Heart right ventricle (tissue), 16 donors: ENCODE measurements at regions not wholly inside any gene's neighbourhood (a gene's known extent, or its start where the extent isn't known, plus 50 kb on each side); places are given as distances from the start of the nearest gene placed in this dataset.

Source experiments
- ATAC-seq, 8 donors: fragments of 200-7000 bp; cut with Tn5 transposase; one replicate each; pipeline ENCODE4 v1.9.1; 2020; ENCODE audit warnings: mild to moderate bottlenecking in 8 of 8, moderate library complexity in 8 of 8, moderate number of reproducible peaks in 1 of 8
- DNase-seq, 2 donors: peaks; one replicate each; pipeline ENCODE4 v3.0.0-alpha.2; 2020
- H3K27ac ChIP-seq, 10 donors: fragments of 200-600 bp; sonication (generic) in 2 of 10; one replicate each; pipeline versions ENCODE4 v1.5.0 to v1.8.0; 2020 to 2022; ENCODE audit warnings: mild to moderate bottlenecking in 3 of 10
- H3K27me3 ChIP-seq, 7 donors: fragments of 200-600 bp; one replicate each; pipeline ENCODE4 v1.8.0; 2021 to 2022; ENCODE audit warnings: mild to moderate bottlenecking in 2 of 7
- H3K36me3 ChIP-seq, 9 donors: fragments of 200-600 bp; sonication (generic) in 1 of 9; one replicate each; pipeline versions ENCODE4 v1.5.0 to v1.8.0; 2020 to 2022; ENCODE audit warnings: mild to moderate bottlenecking in 2 of 9
- H3K4me1 ChIP-seq, 9 donors: fragments of 200-600 bp; sonication (generic) in 1 of 9; one replicate each; pipeline versions ENCODE4 v1.5.0 to v1.8.0; 2020 to 2022; ENCODE audit warnings: mild to moderate bottlenecking in 4 of 9
- H3K4me3 ChIP-seq, 10 donors: fragments of 200-600 bp; sonication (generic) in 2 of 10; one replicate each; pipeline versions ENCODE4 v1.5.0 to v1.8.0; 2020 to 2022; ENCODE audit warnings: mild to moderate bottlenecking in 7 of 10, moderate library complexity in 2 of 10
- H3K9me3 ChIP-seq, 11 donors: fragments of 200-600 bp in 10 of 11; sonication (generic) in 2 of 11; one replicate each; pipeline versions ENCODE4 v1.5.0 to v1.8.0; 2013 to 2022; ENCODE audit warnings: mild to moderate bottlenecking in 2 of 11, control low read depth in 1 of 11, moderate library complexity in 1 of 11
- WGBS, 2 donors: extraction: QIAGEN DNeasy Blood & Tissue Kit; methylation state at CpG; one replicate each; pipeline ENCODE4 v1.1.7; 2013; ENCODE audit warnings: inconsistent platforms in 1 of 2; 5-methylcytosine and 5-hydroxymethylcytosine counted together
- intact Hi-C, 10 donors: fragments of 100-400 bp; cut with DNase I; formaldehyde crosslinking; loops; one replicate each; pipeline versions ENCODE4 v1.11.1 to v1.14.2; 2022
- TF ChIP-seq, protein P1 (sequence below), 9 donors: fragments of 200-600 bp; sonication (generic) in 2 of 9; IDR thresholded peaks; one replicate each; pipeline versions ENCODE4 v1.5.0 to v1.8.0; 2021 to 2022; ENCODE audit warnings: antibody characterized with exemption in 9 of 9, mild to moderate bottlenecking in 5 of 9, moderate library complexity in 1 of 9
- donor health status: Arrhythmogenic right ventricular cardiomyopathy.
- donor health status: ischemic (EF 13 %, LVEDD 7.1; RV severe dilation, severe dysfunction).
- donor health status: healthy with polysubstance abuse.
- donor health status: DM: no; HTN: yes; CAD: no.
- donor health status: DM: no; HTN: no; CAD: no.
- donor health status: ischemic (EF 25% LVEDD 6.9; RV normal size, moderate dysfunction).
- donor health status: ischemic (EF 25% LVEDD 5.7; RV mildly dilated, moderate dysfunction).
- donor health status: healthy.
- donor health status: DM: yes; HTN: yes; CAD: no.
- donor health status: Ischemic cardiomyopathy.
- donor health status: ischemic (EF 35%, LVEDD 5.7; RV mildly dilated, moderate dysfunction).
- donor health status: nonischemic (EF 11% LVEDD 7.7; RV severe dilation, severe dysfunction).
- donor health status: DM: yes; HTN: yes; CAD: no.
- donor health status: PGD.
- donor health status: ischemic (EF 29% LVEDD 5.4; RV normal size, mild dysfunction).
- donor health status: nonischemic (EF 23%, LVEDD 6.1; RV moderate dilation, normal function).

DNA sequence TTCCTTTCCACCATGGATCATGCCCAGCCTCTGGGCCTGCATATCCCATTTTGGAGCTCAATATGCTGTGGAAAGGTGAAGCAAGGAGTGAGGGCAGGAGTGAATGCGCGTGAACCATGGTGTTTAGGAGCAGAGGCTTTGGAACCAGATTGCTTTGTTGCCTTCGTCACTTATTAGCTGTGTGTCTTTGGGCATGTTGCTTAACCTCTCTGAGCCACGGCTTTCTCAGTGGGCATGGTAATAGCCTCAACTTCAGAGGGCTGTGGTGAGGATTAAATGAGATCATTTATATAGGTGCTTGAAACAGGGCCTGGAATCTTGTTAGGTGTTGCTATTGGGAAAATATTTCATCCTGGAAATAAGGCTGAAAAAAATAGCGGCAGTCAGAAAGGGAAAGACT lies 129.7 kb downstream of the WNT7A start:
- Histone ChIP-seq H3K27me3 (peaks cover 0 to 21% (median 6%) of the 10 kb centered on the region in 7 donors), H3K4me1 (no peaks in the 10 kb centered on the region), H3K27ac (no peak overlapping the region), H3K36me3 (no peaks in the 10 kb centered on the region), H3K4me3 (no peak overlapping the region), H3K9me3 (peaks cover 0 to 8% (median 3%) of the 10 kb centered on the region in 11 donors)
- ATAC-seq: no peak
- intact Hi-C loops: no loop called here
- TF ChIP-seq, protein P1, sequence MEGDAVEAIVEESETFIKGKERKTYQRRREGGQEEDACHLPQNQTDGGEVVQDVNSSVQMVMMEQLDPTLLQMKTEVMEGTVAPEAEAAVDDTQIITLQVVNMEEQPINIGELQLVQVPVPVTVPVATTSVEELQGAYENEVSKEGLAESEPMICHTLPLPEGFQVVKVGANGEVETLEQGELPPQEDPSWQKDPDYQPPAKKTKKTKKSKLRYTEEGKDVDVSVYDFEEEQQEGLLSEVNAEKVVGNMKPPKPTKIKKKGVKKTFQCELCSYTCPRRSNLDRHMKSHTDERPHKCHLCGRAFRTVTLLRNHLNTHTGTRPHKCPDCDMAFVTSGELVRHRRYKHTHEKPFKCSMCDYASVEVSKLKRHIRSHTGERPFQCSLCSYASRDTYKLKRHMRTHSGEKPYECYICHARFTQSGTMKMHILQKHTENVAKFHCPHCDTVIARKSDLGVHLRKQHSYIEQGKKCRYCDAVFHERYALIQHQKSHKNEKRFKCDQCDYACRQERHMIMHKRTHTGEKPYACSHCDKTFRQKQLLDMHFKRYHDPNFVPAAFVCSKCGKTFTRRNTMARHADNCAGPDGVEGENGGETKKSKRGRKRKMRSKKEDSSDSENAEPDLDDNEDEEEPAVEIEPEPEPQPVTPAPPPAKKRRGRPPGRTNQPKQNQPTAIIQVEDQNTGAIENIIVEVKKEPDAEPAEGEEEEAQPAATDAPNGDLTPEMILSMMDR (IDR thresholded peaks at IDR 0.05): no peak
- no peak for DNase-seq
- 90% methylated on average over 5 of the region's 5 CpGs for WGBS, 2 donors

DNA sequence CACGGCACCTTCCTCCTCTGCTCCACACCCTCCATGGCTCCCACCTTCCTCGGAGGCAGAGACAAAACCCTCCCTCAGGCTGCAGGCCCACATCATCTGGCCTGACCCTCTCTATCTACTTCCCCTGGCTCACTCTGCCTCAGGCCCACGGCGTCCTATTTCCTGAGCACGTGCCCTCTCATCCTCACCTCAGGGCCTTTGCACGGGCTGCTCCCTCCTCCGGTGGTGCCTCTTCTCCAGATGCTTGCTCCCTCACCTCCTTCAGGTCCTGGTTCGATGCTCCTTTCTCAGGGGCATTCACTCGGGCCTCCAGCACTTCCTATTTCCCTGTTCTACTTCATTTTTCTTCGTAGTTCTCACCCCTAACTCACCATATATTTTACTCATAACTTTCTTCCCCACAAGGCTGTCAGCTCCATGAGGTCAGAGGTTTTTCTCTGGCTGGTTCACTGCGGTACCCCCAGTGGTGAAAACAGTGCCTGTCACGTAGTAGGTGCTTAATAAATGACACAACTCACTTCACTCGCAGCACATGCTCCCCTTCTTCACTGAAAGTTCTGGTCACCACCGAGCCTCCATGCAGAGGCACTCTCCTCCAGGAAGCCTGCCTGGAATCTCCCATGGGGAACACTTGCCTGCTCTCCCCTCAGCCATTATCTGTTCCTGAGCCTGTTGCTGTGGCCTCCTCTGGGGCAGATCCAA lies 130.7 kb downstream of the WNT7A start:
- TF ChIP-seq, protein P1 (IDR thresholded peaks at IDR 0.05): no peak
- H3K27me3 ChIP-seq: peaks cover 0 to 21% (median 6%) of the 10 kb centered on the region in 7 donors
- DNase-seq (no peak), ATAC-seq (no peak)
- H3K9me3 ChIP-seq: no peaks in the 10 kb centered on the region
- no peaks in the 10 kb centered on the region for H3K36me3 ChIP-seq
- 76% methylated on average over 14 of the region's 14 CpGs for WGBS, 2 donors
- intact Hi-C loops: no loop called here
- no peaks in the 10 kb centered on the region for H3K4me1 ChIP-seq
- H3K27ac ChIP-seq: no peak overlapping the region
- H3K4me3 ChIP-seq: no peak overlapping the region

DNA sequence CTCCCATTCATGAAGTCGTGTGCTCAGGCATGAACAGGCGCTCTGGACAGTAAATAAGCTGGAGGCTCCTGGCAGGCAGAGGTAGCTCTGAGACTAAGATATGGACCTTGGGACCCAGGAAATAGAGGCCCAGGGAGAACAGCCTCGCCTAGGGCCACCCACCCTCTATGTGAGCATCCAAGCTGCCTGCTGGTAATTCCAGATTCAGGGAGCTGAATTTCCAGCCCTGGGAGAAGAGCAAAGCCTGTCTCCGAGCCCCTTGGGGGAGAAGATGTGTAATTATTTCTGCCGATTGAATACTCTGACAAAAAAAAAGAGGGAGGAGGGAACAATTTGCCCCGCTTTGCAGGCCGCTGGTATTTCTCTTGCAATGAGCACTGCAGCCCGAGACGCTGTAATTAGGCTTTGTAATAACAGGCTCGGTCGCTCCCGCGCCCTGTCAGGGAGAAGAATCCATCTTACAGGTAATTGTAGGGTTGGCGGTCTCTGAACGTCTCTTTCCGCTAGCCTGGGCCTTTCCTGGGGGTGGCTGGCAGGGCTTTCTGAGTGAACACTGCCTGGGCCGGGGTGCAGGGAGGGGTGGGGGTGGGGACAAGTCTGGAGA lies 131.5 kb downstream of the WNT7A start:
- ATAC-seq (no peak), DNase-seq (no peak)
- Histone ChIP-seq H3K9me3 (no peaks in the 10 kb centered on the region), H3K27me3 (peaks cover 0 to 22% (median 6%) of the 10 kb centered on the region in 7 donors), H3K4me1 (no peaks in the 10 kb centered on the region), H3K4me3 (no peak overlapping the region), H3K27ac (no peak overlapping the region), H3K36me3 (no peaks in the 10 kb centered on the region)
- intact Hi-C loops: no loop called here
- TF ChIP-seq, protein P1 (IDR thresholded peaks at IDR 0.05): no peak
- WGBS, 2 donors: 78 to 82% methylated on average over 17 of the region's 17 CpGs

DNA sequence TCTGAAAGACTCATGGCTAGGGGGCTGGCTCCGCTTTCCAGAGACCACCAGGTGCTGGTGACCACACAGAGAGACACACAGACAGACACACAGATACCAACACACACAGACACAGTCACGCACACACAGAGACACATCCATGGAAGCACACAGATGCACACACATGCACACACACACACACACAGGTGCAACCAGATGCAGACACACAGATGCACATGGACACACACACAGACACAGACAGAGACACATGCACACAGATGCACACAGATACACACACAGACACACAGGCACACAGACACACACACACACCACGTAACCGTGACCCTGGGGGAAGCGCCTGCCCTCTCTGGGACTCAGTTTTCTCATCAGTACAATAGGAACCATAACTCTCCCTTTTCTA lies 132.2 kb downstream of the WNT7A start:
- Histone ChIP-seq H3K27me3 (peaks cover 0 to 23% (median 7%) of the 10 kb centered on the region in 7 donors), H3K9me3 (peaks cover 0 to 5% (median 0%) of the 10 kb centered on the region in 11 donors), H3K4me3 (no peak overlapping the region), H3K27ac (no peak overlapping the region), H3K36me3 (no peaks in the 10 kb centered on the region), H3K4me1 (no peaks in the 10 kb centered on the region)
- intact Hi-C loops: no loop called here
- 90 to 96% methylated on average over 5 of the region's 5 CpGs for WGBS, 2 donors
- ATAC-seq (no peak), DNase-seq (no peak)
- TF ChIP-seq, protein P1 (IDR thresholded peaks at IDR 0.05): no peak
